WTC11 (cell line): ENCODE measurements at regions not wholly inside any gene's neighbourhood (a gene's known extent, or its start where the extent isn't known, plus 50 kb on each side); places are given as distances from the start of the nearest gene placed in this dataset.

ENCODE experiments used
- ATAC-seq: fragments of 200-7000 bp; cut with Tn5 transposase; 2 replicates; pipeline ENCODE4 v1.10.0; 2021; ENCODE audit warnings: mild to moderate bottlenecking, moderate library complexity
- CTCF ChIA-PET: fragments of 300-600 bp; sonication (Branson Sonifier 250); formaldehyde crosslinking; loops from one replicate; lab custom pipeline; 2021; ENCODE audit warnings: antibody characterized with exemption; lab: Charles Lee
- POLR2A ChIA-PET: fragments of 350-600 bp; sonication (Branson Sonifier 250); formaldehyde crosslinking; loops from one replicate; lab custom pipeline; 2021; ENCODE audit warnings: antibody characterized with exemption; lab: Charles Lee
- DNase-seq: peaks from one replicate; pipeline ENCODE4 v3.0.0; 2021; ENCODE audit warnings: low spot score
- H3K27ac Mint-ChIP-seq: 2 replicates; pipeline ENCODE4 v1.8.0; 2021; ENCODE audit warnings: mixed read lengths
- H3K27me3 Mint-ChIP-seq: 2 replicates; pipeline ENCODE4 v1.8.0; 2021; ENCODE audit warnings: low read depth, mild to moderate bottlenecking, moderate library complexity, mixed read lengths
- H3K36me3 Mint-ChIP-seq: 2 replicates; pipeline ENCODE4 v1.8.0; 2021; ENCODE audit warnings: mixed read lengths
- H3K4me1 Mint-ChIP-seq: 2 replicates; pipeline ENCODE4 v1.8.0; 2022; ENCODE audit warnings: mixed read lengths
- H3K4me3 Mint-ChIP-seq: 2 replicates; pipeline ENCODE4 v1.8.0; 2021; ENCODE audit warnings: mild to moderate bottlenecking, moderate library complexity, mixed read lengths
- H3K9me3 Mint-ChIP-seq: 2 replicates; pipeline ENCODE4 v1.8.0; 2021; ENCODE audit warnings: mixed read lengths
- CBFB ChIP-seq: sonication (generic); formaldehyde crosslinking; IDR thresholded peaks from 2 replicates; pipeline ENCODE4 v1.8.1; 2022; ENCODE audit warnings: mild to moderate bottlenecking, low read depth, missing genetic modification reagents
- ESRRA ChIP-seq: sonication (generic); formaldehyde crosslinking; IDR thresholded peaks from 2 replicates; pipeline ENCODE4 v1.8.1; 2022; ENCODE audit warnings: mild to moderate bottlenecking, missing genetic modification reagents, borderline replicate concordance
- FOXK1 ChIP-seq: sonication (generic); formaldehyde crosslinking; IDR thresholded peaks from 2 replicates; pipeline ENCODE4 v1.8.0; 2022; ENCODE audit warnings: mild to moderate bottlenecking, moderate library complexity, missing genetic modification reagents
- GTF2I ChIP-seq: fragments of 250-450 bp; sonication (Bioruptor Pico); conservative IDR thresholded peaks from 2 replicates; pipeline ENCODE4 v1.4.0; 2021; ENCODE audit warnings: mild to moderate bottlenecking
- NFE2L1 ChIP-seq: sonication (generic); formaldehyde crosslinking; IDR thresholded peaks from 2 replicates; pipeline ENCODE4 v1.8.1; 2023; ENCODE audit warnings: missing genetic modification reagents
- OVOL2 ChIP-seq: fragments of 250-450 bp; sonication (Bioruptor Pico); IDR thresholded peaks from 2 replicates; pipeline ENCODE4 v1.9.0; 2021; ENCODE audit warnings: mild to moderate bottlenecking, borderline replicate concordance
- PRDM15 ChIP-seq: sonication (generic); formaldehyde crosslinking; IDR thresholded peaks from 2 replicates; pipeline ENCODE4 v1.8.0; 2022; ENCODE audit warnings: missing genetic modification reagents
- PRRX2 ChIP-seq: fragments of 250-450 bp; sonication (Bioruptor Pico); IDR thresholded peaks from 2 replicates; pipeline ENCODE4 v1.8.0; 2021; ENCODE audit warnings: mild to moderate bottlenecking
- SMAD3 ChIP-seq: sonication (generic); formaldehyde crosslinking; IDR thresholded peaks from 2 replicates; pipeline ENCODE4 v1.8.0; 2022; ENCODE audit warnings: missing genetic modification reagents, mild to moderate bottlenecking, borderline replicate concordance
- SMAD4 ChIP-seq: sonication (generic); formaldehyde crosslinking; IDR thresholded peaks from 2 replicates; pipeline ENCODE4 v1.8.0; 2022; ENCODE audit warnings: mild to moderate bottlenecking, missing genetic modification reagents
- TEAD4 ChIP-seq: sonication (generic); formaldehyde crosslinking; IDR thresholded peaks from 2 replicates; pipeline ENCODE4 v1.8.0; 2022; ENCODE audit warnings: mild to moderate bottlenecking, missing genetic modification reagents
- USF1 ChIP-seq: sonication (generic); formaldehyde crosslinking; IDR thresholded peaks from 2 replicates; pipeline ENCODE4 v1.8.0; 2022; ENCODE audit warnings: mild to moderate bottlenecking, missing genetic modification reagents
- ZMAT4 ChIP-seq: fragments of 250-450 bp; sonication (Bioruptor Pico); IDR thresholded peaks from 2 replicates; pipeline ENCODE4 v1.9.0; 2021; ENCODE audit warnings: mild to moderate bottlenecking
- ZNF396 ChIP-seq: fragments of 250-450 bp; sonication (Bioruptor Pico); IDR thresholded peaks from 2 replicates; pipeline ENCODE4 v1.8.0; 2021; ENCODE audit warnings: mild to moderate bottlenecking, moderate library complexity, borderline replicate concordance
- ZNF416 ChIP-seq: fragments of 250-450 bp; sonication (Bioruptor Pico); IDR thresholded peaks from 2 replicates; pipeline ENCODE4 v1.9.0; 2021; ENCODE audit warnings: mild to moderate bottlenecking, inconsistent platforms
- TF ChIP-seq, protein P1 (sequence below): fragments of 250-450 bp; sonication (Bioruptor Pico); IDR thresholded peaks from 2 replicates; pipeline ENCODE4 v1.9.0; 2021; ENCODE audit warnings: mild to moderate bottlenecking, borderline replicate concordance
- TF ChIP-seq, protein P2 (sequence below): sonication (generic); formaldehyde crosslinking; IDR thresholded peaks from 2 replicates; pipeline ENCODE4 v1.8.1; 2022; ENCODE audit warnings: missing genetic modification reagents, borderline replicate concordance
- TF ChIP-seq, protein P3 (sequence below): sonication (generic); formaldehyde crosslinking; IDR thresholded peaks from 2 replicates; pipeline ENCODE4 v1.8.1; 2022; ENCODE audit warnings: low read depth, missing genetic modification reagents, borderline replicate concordance

GRCh38 chr3:184655597-184655996, 56.3 kb downstream of the MAGEF1 start:
- POLR2A ChIA-PET: no interaction called here
- CTCF ChIA-PET: interaction anchor here (1.7 kb wide), 1 partner anchor 94 kb away, joined by 5 read pairs; the partner anchor contains the start of gene EPHB3
- no peak overlapping the region for H3K27ac Mint-ChIP-seq
- no peak overlapping the region for H3K4me3 Mint-ChIP-seq
- peaks cover 4% of the 10 kb centered on the region; the same call in 1 of the 2 replicates for H3K27me3 Mint-ChIP-seq
- H3K9me3 Mint-ChIP-seq: peaks cover 16% of the 10 kb centered on the region
- peaks cover 10% of the 10 kb centered on the region for H3K36me3 Mint-ChIP-seq
- H3K4me1 Mint-ChIP-seq: peaks cover 40% of the 10 kb centered on the region
- ATAC-seq (no peak), DNase-seq (no peak)
- no peak for TF ChIP-seq SMAD4 (CRISPR knock-in tag)
- TF ChIP-seq OVOL2 (CRISPR knock-in tag): no peak
- TF ChIP-seq USF1 (CRISPR knock-in tag): no peak
- TF ChIP-seq, protein P1, sequence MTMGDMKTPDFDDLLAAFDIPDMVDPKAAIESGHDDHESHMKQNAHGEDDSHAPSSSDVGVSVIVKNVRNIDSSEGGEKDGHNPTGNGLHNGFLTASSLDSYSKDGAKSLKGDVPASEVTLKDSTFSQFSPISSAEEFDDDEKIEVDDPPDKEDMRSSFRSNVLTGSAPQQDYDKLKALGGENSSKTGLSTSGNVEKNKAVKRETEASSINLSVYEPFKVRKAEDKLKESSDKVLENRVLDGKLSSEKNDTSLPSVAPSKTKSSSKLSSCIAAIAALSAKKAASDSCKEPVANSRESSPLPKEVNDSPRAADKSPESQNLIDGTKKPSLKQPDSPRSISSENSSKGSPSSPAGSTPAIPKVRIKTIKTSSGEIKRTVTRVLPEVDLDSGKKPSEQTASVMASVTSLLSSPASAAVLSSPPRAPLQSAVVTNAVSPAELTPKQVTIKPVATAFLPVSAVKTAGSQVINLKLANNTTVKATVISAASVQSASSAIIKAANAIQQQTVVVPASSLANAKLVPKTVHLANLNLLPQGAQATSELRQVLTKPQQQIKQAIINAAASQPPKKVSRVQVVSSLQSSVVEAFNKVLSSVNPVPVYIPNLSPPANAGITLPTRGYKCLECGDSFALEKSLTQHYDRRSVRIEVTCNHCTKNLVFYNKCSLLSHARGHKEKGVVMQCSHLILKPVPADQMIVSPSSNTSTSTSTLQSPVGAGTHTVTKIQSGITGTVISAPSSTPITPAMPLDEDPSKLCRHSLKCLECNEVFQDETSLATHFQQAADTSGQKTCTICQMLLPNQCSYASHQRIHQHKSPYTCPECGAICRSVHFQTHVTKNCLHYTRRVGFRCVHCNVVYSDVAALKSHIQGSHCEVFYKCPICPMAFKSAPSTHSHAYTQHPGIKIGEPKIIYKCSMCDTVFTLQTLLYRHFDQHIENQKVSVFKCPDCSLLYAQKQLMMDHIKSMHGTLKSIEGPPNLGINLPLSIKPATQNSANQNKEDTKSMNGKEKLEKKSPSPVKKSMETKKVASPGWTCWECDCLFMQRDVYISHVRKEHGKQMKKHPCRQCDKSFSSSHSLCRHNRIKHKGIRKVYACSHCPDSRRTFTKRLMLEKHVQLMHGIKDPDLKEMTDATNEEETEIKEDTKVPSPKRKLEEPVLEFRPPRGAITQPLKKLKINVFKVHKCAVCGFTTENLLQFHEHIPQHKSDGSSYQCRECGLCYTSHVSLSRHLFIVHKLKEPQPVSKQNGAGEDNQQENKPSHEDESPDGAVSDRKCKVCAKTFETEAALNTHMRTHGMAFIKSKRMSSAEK (CRISPR knock-in tag): no peak
- TF ChIP-seq, protein P2, sequence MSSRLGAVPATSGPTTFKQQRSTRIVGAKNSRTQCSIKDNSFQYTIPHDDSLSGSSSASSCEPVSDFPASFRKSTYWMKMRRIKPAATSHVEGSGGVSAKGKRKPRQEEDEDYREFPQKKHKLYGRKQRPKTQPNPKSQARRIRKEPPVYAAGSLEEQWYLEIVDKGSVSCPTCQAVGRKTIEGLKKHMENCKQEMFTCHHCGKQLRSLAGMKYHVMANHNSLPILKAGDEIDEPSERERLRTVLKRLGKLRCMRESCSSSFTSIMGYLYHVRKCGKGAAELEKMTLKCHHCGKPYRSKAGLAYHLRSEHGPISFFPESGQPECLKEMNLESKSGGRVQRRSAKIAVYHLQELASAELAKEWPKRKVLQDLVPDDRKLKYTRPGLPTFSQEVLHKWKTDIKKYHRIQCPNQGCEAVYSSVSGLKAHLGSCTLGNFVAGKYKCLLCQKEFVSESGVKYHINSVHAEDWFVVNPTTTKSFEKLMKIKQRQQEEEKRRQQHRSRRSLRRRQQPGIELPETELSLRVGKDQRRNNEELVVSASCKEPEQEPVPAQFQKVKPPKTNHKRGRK (CRISPR knock-in tag): no peak
- no peak for TF ChIP-seq PRRX2 (CRISPR knock-in tag)
- TF ChIP-seq CBFB (CRISPR knock-in tag): no peak
- no peak for TF ChIP-seq NFE2L1 (CRISPR knock-in tag)
- TF ChIP-seq, protein P3, sequence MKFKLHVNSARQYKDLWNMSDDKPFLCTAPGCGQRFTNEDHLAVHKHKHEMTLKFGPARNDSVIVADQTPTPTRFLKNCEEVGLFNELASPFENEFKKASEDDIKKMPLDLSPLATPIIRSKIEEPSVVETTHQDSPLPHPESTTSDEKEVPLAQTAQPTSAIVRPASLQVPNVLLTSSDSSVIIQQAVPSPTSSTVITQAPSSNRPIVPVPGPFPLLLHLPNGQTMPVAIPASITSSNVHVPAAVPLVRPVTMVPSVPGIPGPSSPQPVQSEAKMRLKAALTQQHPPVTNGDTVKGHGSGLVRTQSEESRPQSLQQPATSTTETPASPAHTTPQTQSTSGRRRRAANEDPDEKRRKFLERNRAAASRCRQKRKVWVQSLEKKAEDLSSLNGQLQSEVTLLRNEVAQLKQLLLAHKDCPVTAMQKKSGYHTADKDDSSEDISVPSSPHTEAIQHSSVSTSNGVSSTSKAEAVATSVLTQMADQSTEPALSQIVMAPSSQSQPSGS: no peak
- no peak for TF ChIP-seq ZNF396 (CRISPR knock-in tag)
- no peak for TF ChIP-seq TEAD4 (CRISPR knock-in tag)
- no peak for TF ChIP-seq SMAD3
- no peak for TF ChIP-seq ESRRA (CRISPR knock-in tag)
- no peak for TF ChIP-seq ZMAT4 (CRISPR knock-in tag)

DNA sequence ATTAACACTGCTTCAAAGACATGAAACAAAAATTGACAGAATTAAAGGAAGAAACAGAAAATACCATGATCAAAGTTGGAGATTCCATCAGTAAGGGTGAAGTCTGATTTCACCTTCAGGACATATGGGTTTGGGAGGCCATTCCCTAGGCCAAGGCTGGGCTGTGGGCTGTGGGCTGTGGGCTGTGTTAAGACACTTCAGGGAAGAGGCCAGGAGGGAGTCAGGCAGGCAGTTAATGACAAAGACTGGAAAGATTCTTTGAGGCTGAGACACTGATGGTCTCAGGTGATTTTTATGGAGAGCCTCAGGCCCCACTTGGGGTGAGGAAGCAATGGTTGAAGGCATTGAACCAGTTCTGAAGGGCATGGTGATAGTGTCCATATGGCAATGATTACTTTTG, 57.5 kb downstream of the MAGEF1 start:
- no peak overlapping the region for H3K4me3 Mint-ChIP-seq
- peaks cover 28% of the 10 kb centered on the region for H3K4me1 Mint-ChIP-seq
- DNase-seq (no peak), ATAC-seq (no peak)
- peaks cover 4% of the 10 kb centered on the region for H3K27me3 Mint-ChIP-seq
- CTCF ChIA-PET: interaction anchor here (0.6 kb wide), 1 partner anchor 73 kb away, joined by 4 read pairs; no protein-coding TSS in a partner anchor
- no peak overlapping the region for H3K27ac Mint-ChIP-seq
- POLR2A ChIA-PET: no interaction called here
- peaks cover 10% of the 10 kb centered on the region for H3K36me3 Mint-ChIP-seq
- peaks cover 16% of the 10 kb centered on the region for H3K9me3 Mint-ChIP-seq
- no peak for TF ChIP-seq GTF2I (CRISPR knock-in tag)
- no peak for TF ChIP-seq NFE2L1 (CRISPR knock-in tag)
- TF ChIP-seq, protein P1 (CRISPR knock-in tag): no peak
- no peak for TF ChIP-seq PRDM15 (CRISPR knock-in tag)
- no peak for TF ChIP-seq FOXK1 (CRISPR knock-in tag)
- no peak for TF ChIP-seq ZNF416
